Lower leg skin (tissue), 4 donors: ENCODE measurements at regions not wholly inside any gene's neighbourhood (a gene's known extent, or its start where the extent isn't known, plus 50 kb on each side); places are given as distances from the start of the nearest gene placed in this dataset.
"Not testable (repeated sequence)": the region's sequence is repeated elsewhere in the genome, so short reads cannot be mapped to it uniquely, and the experiment has no call there.

Experiments used
- DNase-seq, 2 donors: peaks; one replicate each; pipeline ENCODE4 v3.0.0-alpha.2; 2019; ENCODE audit warnings: low spot score in 2 of 2
- H3K4me3 ChIP-seq: fragments of 200-600 bp; sonication (generic); 2 replicates; pipeline ENCODE4 v1.5.1; 2017; ENCODE audit warnings: mild to moderate bottlenecking, low read depth; ENCODE audit not compliant: poor library complexity, severe bottlenecking
- POLR2A ChIP-seq, 2 donors: fragments of 450-650 bp; IDR thresholded peaks; one replicate each; pipeline ENCODE4 v1.6.1; 2016 to 2017; ENCODE audit warnings: antibody characterized with exemption in 2 of 2, mild to moderate bottlenecking in 1 of 2, moderate library complexity in 1 of 2
- WGBS, 2 donors: methylation state at CpG; one replicate each; pipeline ENCODE4 v1.1.5; 2018; 5-methylcytosine and 5-hydroxymethylcytosine counted together
- intact Hi-C: fragments of 100-400 bp; cut with DNase I; formaldehyde crosslinking; loops from one replicate; pipeline ENCODE4 v1.15.0; 2023; ENCODE audit warnings: low total_unique reads
- TF ChIP-seq, protein P1 (sequence below), 3 donors: fragments of 450-650 bp; IDR thresholded peaks; one replicate each; pipeline ENCODE4 v1.5.1; 2016; ENCODE audit warnings: antibody characterized with exemption in 3 of 3, mild to moderate bottlenecking in 3 of 3, moderate library complexity in 2 of 3

- no peak for DNase-seq
- H3K4me3 ChIP-seq = no peak overlapping the region
- TF ChIP-seq, protein P1, sequence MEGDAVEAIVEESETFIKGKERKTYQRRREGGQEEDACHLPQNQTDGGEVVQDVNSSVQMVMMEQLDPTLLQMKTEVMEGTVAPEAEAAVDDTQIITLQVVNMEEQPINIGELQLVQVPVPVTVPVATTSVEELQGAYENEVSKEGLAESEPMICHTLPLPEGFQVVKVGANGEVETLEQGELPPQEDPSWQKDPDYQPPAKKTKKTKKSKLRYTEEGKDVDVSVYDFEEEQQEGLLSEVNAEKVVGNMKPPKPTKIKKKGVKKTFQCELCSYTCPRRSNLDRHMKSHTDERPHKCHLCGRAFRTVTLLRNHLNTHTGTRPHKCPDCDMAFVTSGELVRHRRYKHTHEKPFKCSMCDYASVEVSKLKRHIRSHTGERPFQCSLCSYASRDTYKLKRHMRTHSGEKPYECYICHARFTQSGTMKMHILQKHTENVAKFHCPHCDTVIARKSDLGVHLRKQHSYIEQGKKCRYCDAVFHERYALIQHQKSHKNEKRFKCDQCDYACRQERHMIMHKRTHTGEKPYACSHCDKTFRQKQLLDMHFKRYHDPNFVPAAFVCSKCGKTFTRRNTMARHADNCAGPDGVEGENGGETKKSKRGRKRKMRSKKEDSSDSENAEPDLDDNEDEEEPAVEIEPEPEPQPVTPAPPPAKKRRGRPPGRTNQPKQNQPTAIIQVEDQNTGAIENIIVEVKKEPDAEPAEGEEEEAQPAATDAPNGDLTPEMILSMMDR (IDR thresholded peaks at IDR 0.05) = no peak
- no peak for TF ChIP-seq POLR2A (IDR thresholded peaks at IDR 0.05)
- intact Hi-C loops = loop anchor here (5.0 kb wide), 1 partner anchor 898 kb away; no protein-coding TSS in a partner anchor
- WGBS, 2 donors = 43 to 59% methylated on average over 4 of the region's 4 CpGs
These were observed 520.5 kb upstream of the ADGRB3 start for GRCh38 chr6:68114463-68115047.

DNA sequence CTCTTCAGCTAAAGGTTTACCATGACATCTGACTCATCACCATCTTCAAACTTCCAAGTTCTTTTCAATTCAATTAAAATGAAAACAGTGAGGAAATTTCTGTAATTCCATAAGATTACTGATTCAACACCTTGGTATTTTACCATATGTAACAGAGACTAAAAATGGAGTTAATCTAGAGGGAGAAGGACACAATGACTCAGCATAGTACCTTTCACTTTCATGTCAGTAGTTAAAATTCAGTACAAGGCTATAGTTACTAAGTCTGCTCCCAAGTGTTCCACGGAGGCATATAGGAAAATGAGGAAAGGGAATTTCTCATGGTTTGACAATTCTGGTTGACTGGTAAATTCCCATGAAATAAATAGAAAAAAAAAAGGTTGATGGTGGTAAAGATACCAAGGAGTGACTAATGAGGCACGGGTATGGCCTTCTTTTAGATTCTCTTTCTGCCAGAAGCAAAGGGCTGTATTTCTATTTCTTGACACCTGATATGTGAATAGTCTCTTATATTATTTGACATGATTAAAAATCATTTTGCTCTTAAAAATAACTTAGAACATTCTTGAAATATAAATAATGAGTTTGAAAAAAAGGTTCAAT is 526.7 kb upstream of the ADGRB3 start:
- 60 to 68% methylated on average over 2 of the region's 2 CpGs for WGBS, 2 donors
- H3K4me3 ChIP-seq = no peak overlapping the region
- DNase-seq = no peak
- intact Hi-C loops = no loop called here
- TF ChIP-seq POLR2A (IDR thresholded peaks at IDR 0.05) = no peak
- TF ChIP-seq, protein P1 (IDR thresholded peaks at IDR 0.05) = no peak

GRCh38 chr6:68094070-68094469 is 541.0 kb upstream of the ADGRB3 start:
- no peak overlapping the region for H3K4me3 ChIP-seq
- TF ChIP-seq, protein P1 (IDR thresholded peaks at IDR 0.05) = no peak
- no peak for TF ChIP-seq POLR2A (IDR thresholded peaks at IDR 0.05)
- intact Hi-C loops = no loop called here
- DNase-seq = no peak

DNA sequence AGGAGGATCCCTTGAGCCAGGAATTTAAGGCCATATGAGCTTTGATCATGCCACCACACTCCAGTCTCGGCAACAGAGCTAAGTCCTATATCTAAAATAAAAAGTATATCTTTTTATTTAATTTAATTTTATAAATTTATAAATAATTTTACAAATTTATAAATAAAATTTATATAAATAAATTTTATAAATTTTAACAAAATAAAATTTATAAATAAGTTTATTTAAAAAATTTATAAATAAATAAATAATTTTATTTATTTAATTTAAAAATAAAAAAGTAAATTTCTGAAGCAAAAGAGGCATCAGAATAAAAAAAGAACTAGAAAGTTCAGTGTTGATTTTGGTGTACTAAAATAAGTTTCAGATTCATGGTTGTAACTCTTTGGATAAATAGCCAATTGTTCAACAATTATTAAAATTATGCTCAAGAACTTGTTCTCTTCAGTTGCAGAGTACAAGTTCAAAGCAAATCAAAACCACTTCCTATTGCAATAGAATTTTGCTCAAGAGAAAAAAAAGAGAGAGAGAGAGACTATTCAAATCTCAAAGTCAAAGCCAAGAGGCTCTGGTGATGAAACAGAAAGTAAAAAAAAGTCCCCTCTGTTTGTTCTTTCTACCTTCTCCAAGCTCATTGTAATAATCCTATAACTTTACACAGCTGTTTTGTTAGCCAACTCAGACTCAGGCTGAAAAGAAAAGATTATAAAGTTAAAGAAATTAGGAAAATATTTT is 547.5 kb upstream of the ADGRB3 start:
- TF ChIP-seq POLR2A (IDR thresholded peaks at IDR 0.05) = no peak
- TF ChIP-seq, protein P1 (IDR thresholded peaks at IDR 0.05) = no peak

DNA sequence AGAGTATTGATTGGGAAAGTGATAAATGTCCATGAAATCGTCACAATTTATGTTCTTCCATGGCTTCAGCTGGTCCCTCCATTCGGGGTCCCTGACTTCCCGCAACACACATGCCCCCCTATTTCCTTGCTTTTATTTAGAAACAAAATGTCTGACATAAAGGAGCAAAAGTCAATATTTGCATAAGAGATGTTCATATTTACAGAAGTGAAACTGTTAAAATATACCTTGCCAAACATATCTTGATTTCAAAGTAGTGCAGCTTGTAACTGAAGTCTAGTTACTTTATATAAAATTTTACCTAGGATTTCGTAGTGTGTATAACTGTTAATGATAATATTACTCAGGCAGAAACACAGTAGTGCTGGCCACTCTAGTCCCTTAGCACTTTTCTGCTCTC is 548.9 kb upstream of the ADGRB3 start:
- no peak for DNase-seq
- TF ChIP-seq, protein P1 (IDR thresholded peaks at IDR 0.05) = no peak
- no peak for TF ChIP-seq POLR2A (IDR thresholded peaks at IDR 0.05)
- intact Hi-C loops = no loop called here
- 89 to 91% methylated on average over 4 of the region's 4 CpGs for WGBS, 2 donors
- H3K4me3 ChIP-seq = no peak overlapping the region

More for the DNA sequence above, 547.5 kb upstream of the ADGRB3 start:
- intact Hi-C loops = no loop called here
- no peak overlapping the region for H3K4me3 ChIP-seq
- 87 to 95% methylated on average over 1 of the region's 1 CpG for WGBS, 2 donors
- no peak for DNase-seq

DNA sequence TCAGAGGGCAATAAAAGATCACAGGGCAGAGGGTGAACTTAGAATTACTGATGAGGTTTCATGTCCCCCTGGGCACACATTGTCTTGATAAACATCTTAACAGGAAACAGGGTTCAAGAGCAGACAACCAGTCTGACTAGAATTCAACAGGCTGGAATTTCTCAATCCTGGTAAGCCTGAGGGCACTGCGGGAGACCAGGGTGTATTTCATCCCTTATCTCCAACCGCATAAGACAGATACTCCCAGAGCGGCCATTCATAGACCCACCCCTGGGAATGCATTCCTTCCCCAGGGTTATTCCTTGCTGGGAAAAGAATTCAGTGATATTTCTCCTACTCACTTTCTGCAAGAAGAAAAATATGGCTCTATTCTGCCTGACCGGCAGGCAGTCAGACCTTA is 549.5 kb upstream of the ADGRB3 start:
- DNase-seq, H3K4me3 ChIP-seq, intact Hi-C loops: not testable (repeated sequence)
- WGBS, 2 donors = 80 to 88% methylated on average over 4 of the region's 4 CpGs
